Fibroblast of skin of scalp (primary cell): ENCODE measurements at regions not wholly inside any gene's neighbourhood (a gene's known extent, or its start where the extent isn't known, plus 50 kb on each side); places are given as distances from the start of the nearest gene placed in this dataset.
"Not testable (repeated sequence)": the region's sequence is repeated elsewhere in the genome, so short reads cannot be mapped to it uniquely, and the experiment has no call there.

Experiments used
- DNase-seq: peaks from one replicate; pipeline ENCODE4 v3.0.0-alpha.2; 2013

DNA sequence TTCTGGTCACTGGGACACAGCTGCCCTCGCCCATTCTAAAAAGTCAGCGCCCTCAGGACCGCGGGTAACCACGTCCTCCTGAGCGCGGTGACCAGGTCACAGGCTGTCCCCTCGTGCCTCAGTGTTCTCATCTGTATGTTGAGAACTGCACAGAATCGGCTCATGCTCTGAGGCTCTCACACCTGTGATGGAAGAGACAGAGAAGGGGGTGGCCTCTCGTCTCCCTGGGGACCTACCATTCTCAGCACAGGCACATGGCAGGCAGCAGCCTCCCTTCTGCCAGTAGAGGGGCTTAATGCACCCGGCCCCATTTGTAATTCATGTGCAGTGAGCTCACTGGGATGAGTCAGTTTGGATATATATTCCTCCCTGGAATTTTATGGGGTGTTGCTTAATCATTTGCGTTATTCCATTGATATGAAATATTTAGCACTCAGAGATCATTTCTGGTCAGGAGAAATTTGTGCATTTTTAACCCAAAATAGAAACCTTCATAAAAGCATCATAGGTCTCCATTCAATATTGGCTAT is 51.9 kb upstream of the ROPN1B start:
- DNase-seq = peak; percentile 86

DNA sequence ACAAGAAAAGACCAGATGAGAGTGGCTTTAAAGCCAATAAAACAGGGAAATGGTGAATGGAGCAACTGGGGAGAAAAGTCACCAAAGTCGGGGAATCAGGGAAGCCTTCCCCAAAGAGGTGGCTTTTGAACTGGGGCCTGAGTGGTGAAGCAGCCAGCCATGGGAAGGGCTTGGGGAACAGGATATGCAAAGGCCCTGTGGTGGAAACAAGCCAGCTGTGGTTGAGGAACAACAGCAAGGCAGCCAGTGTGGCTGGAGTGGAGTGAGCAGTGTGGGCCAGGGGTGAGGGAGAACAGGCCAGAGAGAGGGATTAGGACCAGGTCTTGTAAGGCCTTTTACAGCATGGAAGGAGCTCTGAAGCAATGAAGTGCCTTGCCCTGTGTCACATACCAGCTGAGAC is 51.0 kb upstream of the ROPN1B start:
- not testable (repeated sequence) for DNase-seq

DNA sequence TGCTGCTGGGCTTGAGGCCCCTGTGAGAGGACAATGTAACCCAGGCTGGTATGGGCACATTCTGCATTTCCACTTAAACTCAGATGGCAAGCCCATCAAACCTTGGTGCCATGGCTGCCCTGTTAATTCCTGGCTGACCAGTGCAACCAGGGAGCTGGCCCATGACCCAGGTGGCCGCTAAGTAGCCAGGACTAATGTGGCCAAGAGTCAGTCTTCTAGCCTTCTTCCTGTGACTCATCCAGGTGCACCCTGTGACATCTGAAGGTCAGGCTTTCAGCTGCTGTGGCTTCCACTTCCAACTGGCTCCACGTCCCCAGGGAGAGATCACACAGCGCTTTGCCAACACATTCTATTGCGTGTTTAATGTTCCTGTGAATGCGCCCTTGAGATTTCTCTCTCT is 50.5 kb upstream of the ROPN1B start:
- not testable (repeated sequence) for DNase-seq

DNA sequence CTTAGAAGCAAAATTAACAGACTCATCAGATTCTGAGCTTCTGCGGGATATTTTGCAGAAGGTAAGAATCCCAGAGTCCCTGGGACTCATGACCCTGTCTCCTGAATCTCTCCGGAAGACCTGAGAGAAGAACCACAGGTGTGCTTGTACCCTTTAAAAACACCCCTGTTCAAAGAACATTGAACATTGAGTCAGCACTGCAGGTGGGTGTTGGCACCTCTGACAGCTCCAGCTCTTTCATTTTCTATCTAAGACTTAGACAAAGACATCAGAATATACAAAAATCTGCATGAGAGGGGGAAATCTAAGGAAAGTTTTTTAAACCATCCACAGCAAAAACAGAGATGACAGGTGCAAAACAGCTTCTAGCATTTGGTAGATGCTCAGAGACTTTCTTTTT is 50.1 kb upstream of the ROPN1B start:
- DNase-seq = not testable (repeated sequence)
